T-cell (primary cell): ENCODE measurements at regions not wholly inside any gene's neighbourhood (a gene's known extent, or its start where the extent isn't known, plus 50 kb on each side); places are given as distances from the start of the nearest gene placed in this dataset.
"Not testable (repeated sequence)": the region's sequence is repeated elsewhere in the genome, so short reads cannot be mapped to it uniquely, and the experiment has no call there.

Experiments used
- ATAC-seq, 4 experiments: fragments of 200-7000 bp in 3 of 4; fragments of 150-1000 bp in 1 of 4; cut with Tn5 transposase; replicated peaks in 1 of 4; 1 replicate in 3 of 4; 2 replicates in 1 of 4; pipeline ENCODE4 v1.10.0; 2021; ENCODE audit warnings: moderate library complexity in 3 of 4, mild to moderate bottlenecking in 2 of 4, moderate number of reproducible peaks in 1 of 4
- CTCF ChIA-PET, 2 donors: fragments of 300-600 bp; sonication (Branson Sonifier 250); formaldehyde crosslinking; loops; one replicate each; lab custom pipeline; 2022; ENCODE audit warnings: antibody characterized with exemption in 2 of 2; lab: Charles Lee
- POLR2A ChIA-PET, 2 donors: fragments of 300-600 bp; sonication (Branson Sonifier 250); formaldehyde crosslinking; loops; one replicate each; lab custom pipeline; 2022; ENCODE audit warnings: antibody characterized with exemption in 2 of 2; lab: Charles Lee
- DNase-seq, 35 experiments: peaks; one replicate each; pipeline versions ENCODE4 v3.0.0 to v3.0.0-alpha.2; 2013 to 2023
- H3K27ac ChIP-seq: one replicate; pipeline ENCODE4 v1.5.1; 2013; ENCODE audit warnings: low read length
- H3K27me3 ChIP-seq, 2 experiments: replicated peaks in 1 of 2; 1 replicate in 1 of 2; 2 replicates in 1 of 2; pipeline versions ENCODE4 v1.6.1 to v1.7.0; 2013; ENCODE audit warnings: low read length in 1 of 2, mixed read lengths in 1 of 2; ENCODE audit not compliant: control insufficient read depth in 2 of 2, insufficient read depth in 2 of 2; ENCODE audit errors: extremely low read depth in 1 of 2
- H3K36me3 ChIP-seq, 2 donors: 1 replicate in 1 of 2; 2 replicates in 1 of 2; pipeline versions ENCODE4 v1.6.1 to v1.7.0; 2013; ENCODE audit warnings: low read length in 1 of 2; ENCODE audit not compliant: control insufficient read depth in 2 of 2, insufficient read depth in 1 of 2; ENCODE audit errors: extremely low read depth in 1 of 2
- H3K4me1 ChIP-seq, 2 experiments: 1 replicate in 1 of 2; 2 replicates in 1 of 2; pipeline versions ENCODE4 v1.6.1 to v1.7.0; 2013; ENCODE audit warnings: low read length in 2 of 2, mixed read lengths in 1 of 2; ENCODE audit not compliant: insufficient read depth in 2 of 2, control insufficient read depth in 1 of 2; ENCODE audit errors: extremely low read depth in 1 of 2
- H3K4me3 ChIP-seq, 2 donors: 1 replicate in 1 of 2; 2 replicates in 1 of 2; pipeline versions ENCODE4 v1.5.1 to v1.7.0; 2013; ENCODE audit warnings: mild to moderate bottlenecking in 2 of 2, low read length in 1 of 2, moderate library complexity in 1 of 2; ENCODE audit not compliant: control insufficient read depth in 1 of 2; ENCODE audit errors: extremely low read depth in 1 of 2
- H3K9me3 ChIP-seq: 2 replicates; pipeline ENCODE4 v1.7.0; 2013
- H3K27ac Mint-ChIP-seq, 2 donors: one replicate each; pipeline ENCODE4 v1.8.0; 2020 to 2021; ENCODE audit warnings: mild to moderate bottlenecking in 2 of 2, mixed read lengths in 2 of 2
- H3K27me3 Mint-ChIP-seq, 2 donors: one replicate each; pipeline ENCODE4 v1.8.0; 2021 to 2022; ENCODE audit warnings: mixed read lengths in 2 of 2
- H3K36me3 Mint-ChIP-seq: one replicate; pipeline ENCODE4 v1.8.0; 2021; ENCODE audit warnings: mixed read lengths
- H3K4me1 Mint-ChIP-seq, 3 donors: one replicate each; pipeline ENCODE4 v1.8.0; 2020 to 2022; ENCODE audit warnings: mixed read lengths in 3 of 3, mild to moderate bottlenecking in 1 of 3
- H3K4me3 Mint-ChIP-seq, 3 donors: one replicate each; pipeline ENCODE4 v1.8.0; 2020 to 2022; ENCODE audit warnings: mild to moderate bottlenecking in 3 of 3, mixed read lengths in 3 of 3, moderate library complexity in 3 of 3
- H3K9me3 Mint-ChIP-seq, 3 donors: one replicate each; pipeline ENCODE4 v1.8.0; 2020 to 2022; ENCODE audit warnings: mixed read lengths in 3 of 3
- WGBS: methylation state at CpG from one replicate; pipeline ENCODE4 v1.1.5; 2013; ENCODE audit warnings: missing lambda C conversion rate; ENCODE audit not compliant: insufficient coverage; 5-methylcytosine and 5-hydroxymethylcytosine counted together

DNA sequence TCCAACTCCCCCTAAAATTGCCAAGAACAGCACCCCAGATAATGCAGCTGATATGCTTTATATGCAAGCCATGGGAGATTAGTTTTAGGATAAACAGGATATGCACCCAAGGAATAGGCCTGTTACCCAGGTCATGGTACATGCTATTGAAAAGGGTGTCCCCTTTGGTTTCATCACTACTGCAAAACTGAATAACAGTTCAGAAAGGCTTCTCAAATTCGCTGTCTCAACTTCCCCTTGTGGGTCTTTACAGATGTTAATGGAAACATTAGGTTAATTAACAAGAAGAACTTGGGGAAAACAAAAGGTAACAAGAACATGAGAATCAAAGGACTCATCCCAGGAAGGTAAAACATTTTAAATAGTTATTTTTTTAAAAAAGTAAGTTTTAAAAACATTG, 318.7 kb downstream of the PRR32 start:
- ATAC-seq (no peak), DNase-seq (no peak)
- H3K36me3 Mint-ChIP-seq: no peaks in the 10 kb centered on the region
- no peaks in the 10 kb centered on the region for H3K4me1 Mint-ChIP-seq
- no peaks in the 10 kb centered on the region for H3K27me3 ChIP-seq
- POLR2A ChIA-PET: no interaction called here
- CTCF ChIA-PET: no interaction called here
- peaks cover 0 to 5% (median 0%) of the 10 kb centered on the region in 3 donors for H3K9me3 Mint-ChIP-seq
- H3K4me3 Mint-ChIP-seq: no peak overlapping the region
- no peak overlapping the region for H3K27ac ChIP-seq
- H3K27ac Mint-ChIP-seq: no peak overlapping the region
- no peaks in the 10 kb centered on the region for H3K9me3 ChIP-seq
- WGBS: no CpG with 5 or more reads among the region's 1 CpG
- H3K4me1 ChIP-seq: no peaks in the 10 kb centered on the region
- no peaks in the 10 kb centered on the region for H3K27me3 Mint-ChIP-seq
- no peak overlapping the region for H3K4me3 ChIP-seq
- no peaks in the 10 kb centered on the region for H3K36me3 ChIP-seq

DNA sequence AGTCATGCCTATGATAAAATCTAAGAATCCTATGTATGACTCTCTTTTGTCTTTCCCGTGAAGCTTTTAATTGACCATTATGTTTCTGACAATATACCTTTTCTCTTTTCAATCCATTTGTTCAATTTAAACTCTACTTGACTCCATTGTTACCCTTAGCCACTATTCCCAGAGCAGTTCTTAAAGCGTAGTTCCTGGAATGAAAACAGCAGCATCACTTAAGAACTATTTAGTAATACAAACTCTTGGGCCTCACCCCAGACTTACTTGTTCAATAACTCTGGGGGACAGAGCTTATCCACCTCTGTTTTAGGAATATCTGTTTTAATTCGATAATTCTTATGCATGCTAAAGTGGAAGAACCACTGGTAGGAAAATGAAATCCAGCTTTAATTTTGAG, 358.4 kb downstream of the PRR32 start:
- no peak for ATAC-seq
- Mint-ChIP-seq H3K36me3 (no peaks in the 10 kb centered on the region), H3K27ac (no peak overlapping the region), H3K9me3 (no peaks in the 10 kb centered on the region), H3K27me3 (no peaks in the 10 kb centered on the region), H3K4me1 (no peaks in the 10 kb centered on the region), H3K4me3 (no peak overlapping the region)
- no peaks in the 10 kb centered on the region for H3K36me3 ChIP-seq
- H3K27ac ChIP-seq: no peak overlapping the region
- H3K9me3 ChIP-seq: no peaks in the 10 kb centered on the region
- H3K27me3 ChIP-seq: no peaks in the 10 kb centered on the region
- no peaks in the 10 kb centered on the region for H3K4me1 ChIP-seq
- DNase-seq: no peak
- POLR2A ChIA-PET: no interaction called here
- no CpG with 5 or more reads among the region's 3 CpGs for WGBS
- CTCF ChIA-PET: no interaction called here
- H3K4me3 ChIP-seq: no peak overlapping the region

DNA sequence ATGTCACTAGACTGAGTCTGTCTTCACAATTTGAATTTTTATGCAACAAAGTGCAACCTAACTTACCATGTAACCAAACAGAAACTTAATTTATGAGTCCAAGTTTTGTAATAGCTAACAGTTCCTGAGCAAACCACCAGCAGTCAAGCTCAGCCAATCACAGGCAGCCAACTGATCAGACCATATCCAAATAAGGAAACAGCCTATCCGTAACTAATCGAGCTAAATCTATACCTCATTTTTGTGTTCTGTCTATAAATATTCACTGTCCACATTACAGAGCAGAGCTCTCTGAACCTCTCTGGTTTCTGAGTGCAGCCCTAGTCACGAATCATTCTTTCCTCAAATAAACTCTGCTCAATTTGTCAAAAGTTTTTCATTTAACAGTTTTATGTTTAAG, 367.6 kb downstream of the PRR32 start:
- POLR2A ChIA-PET: no interaction called here
- no peak overlapping the region for H3K4me3 ChIP-seq
- H3K36me3 ChIP-seq: no peaks in the 10 kb centered on the region
- no peaks in the 10 kb centered on the region for H3K4me1 ChIP-seq
- Mint-ChIP-seq H3K36me3 (no peaks in the 10 kb centered on the region), H3K4me1 (no peaks in the 10 kb centered on the region), H3K4me3 (no peak overlapping the region), H3K27ac (no peak overlapping the region), H3K27me3 (peaks cover 0 to 4% of the 10 kb centered on the region in 2 donors), H3K9me3 (peaks cover 0 to 3% (median 2%) of the 10 kb centered on the region in 3 donors)
- CTCF ChIA-PET: no interaction called here
- H3K27me3 ChIP-seq: no peaks in the 10 kb centered on the region
- ATAC-seq: no peak
- WGBS: 80% methylated on average over 2 of the region's 3 CpGs
- no peaks in the 10 kb centered on the region for H3K9me3 ChIP-seq
- no peak overlapping the region for H3K27ac ChIP-seq
- DNase-seq: no peak

DNA sequence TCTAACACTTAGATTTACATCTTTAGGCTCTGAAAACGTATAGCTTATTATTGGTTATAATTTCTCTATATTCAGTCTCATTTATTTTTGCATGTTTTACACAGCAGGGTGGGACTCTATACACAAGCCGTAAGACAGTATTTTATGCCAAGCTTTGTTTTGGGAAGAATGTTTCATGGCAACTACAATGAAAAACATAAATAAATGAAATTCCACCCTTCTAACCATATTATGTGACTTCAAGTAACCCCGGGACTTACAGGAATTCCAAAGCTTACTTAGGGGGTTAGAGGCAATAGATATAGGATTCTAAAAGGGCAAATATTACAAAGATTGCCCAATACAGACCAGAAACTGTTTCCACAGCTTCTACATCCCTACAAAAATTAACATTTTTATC, 370.9 kb downstream of the PRR32 start:
- Mint-ChIP-seq H3K4me3 (no peak overlapping the region), H3K27me3 (peaks cover 0 to 4% of the 10 kb centered on the region in 2 donors), H3K36me3 (no peaks in the 10 kb centered on the region), H3K27ac (no peak overlapping the region), H3K9me3 (peaks cover 0 to 3% (median 2%) of the 10 kb centered on the region in 3 donors), H3K4me1 (no peaks in the 10 kb centered on the region)
- ATAC-seq (no peak), DNase-seq (no peak)
- no peaks in the 10 kb centered on the region for H3K9me3 ChIP-seq
- H3K4me3 ChIP-seq: no peak overlapping the region
- H3K27me3 ChIP-seq: no peaks in the 10 kb centered on the region
- ChIA-PET POLR2A (no interaction called here), CTCF (no interaction called here)
- H3K27ac ChIP-seq: no peak overlapping the region
- no peaks in the 10 kb centered on the region for H3K4me1 ChIP-seq
- no CpG with 5 or more reads among the region's 3 CpGs for WGBS
- no peaks in the 10 kb centered on the region for H3K36me3 ChIP-seq

DNA sequence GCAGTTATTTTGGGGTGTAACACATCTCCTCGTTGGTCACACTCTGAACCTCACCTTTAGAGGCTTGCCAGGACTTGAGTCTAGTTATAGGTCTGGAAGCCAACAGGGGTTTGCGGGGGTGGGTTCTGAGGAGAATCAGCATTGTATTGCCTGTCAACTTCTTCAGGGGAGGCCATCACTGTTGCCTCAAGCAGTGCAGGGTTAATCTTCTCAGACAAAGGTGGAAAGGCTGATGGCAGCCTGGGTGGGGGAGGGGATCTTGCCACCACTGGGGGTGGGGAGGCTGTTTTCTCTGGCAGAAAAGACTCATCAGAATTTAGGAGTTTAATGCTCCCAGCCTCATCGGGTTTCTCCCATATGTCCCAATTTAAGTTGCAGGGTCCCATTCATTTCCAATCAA, 387.8 kb downstream of the PRR32 start:
- Histone ChIP-seq H3K4me1 (no peaks in the 10 kb centered on the region), H3K27ac (no peak overlapping the region), H3K36me3 (no peaks in the 10 kb centered on the region), H3K9me3 (no peaks in the 10 kb centered on the region), H3K4me3 (no peak overlapping the region), H3K27me3 (no peaks in the 10 kb centered on the region)
- 100% methylated on average over 1 of the region's 3 CpGs for WGBS
- H3K4me1 Mint-ChIP-seq: no peaks in the 10 kb centered on the region
- CTCF ChIA-PET: no interaction called here
- POLR2A ChIA-PET: no interaction called here
- no peaks in the 10 kb centered on the region for H3K36me3 Mint-ChIP-seq
- H3K27ac Mint-ChIP-seq: no peak overlapping the region
- H3K9me3 Mint-ChIP-seq: no peaks in the 10 kb centered on the region
- H3K4me3 Mint-ChIP-seq: no peak overlapping the region
- ATAC-seq (no peak), DNase-seq (no peak)
- no peaks in the 10 kb centered on the region for H3K27me3 Mint-ChIP-seq

DNA sequence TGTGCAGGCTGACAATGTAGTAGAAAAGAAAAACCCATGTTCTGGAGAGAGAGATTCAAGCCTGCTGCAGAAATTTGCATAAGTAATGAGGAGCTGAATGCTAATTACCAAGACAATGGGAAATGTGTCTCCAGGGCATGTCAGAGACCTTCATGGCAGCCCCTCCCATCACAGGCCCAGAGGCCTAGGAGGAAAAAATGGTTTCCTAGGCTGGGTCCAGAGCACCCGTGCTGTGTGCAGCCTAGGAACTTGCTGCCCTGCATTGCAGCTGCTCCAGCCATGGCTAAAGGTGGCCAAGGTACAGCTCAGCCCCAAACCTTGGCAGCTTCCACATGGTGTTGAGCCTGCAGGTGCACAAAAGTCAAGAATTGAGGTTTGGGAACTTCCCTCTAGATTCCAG, 402.3 kb downstream of the PRR32 start:
- H3K9me3 Mint-ChIP-seq: peaks cover 7 to 12% (median 8%) of the 10 kb centered on the region in 3 donors
- H3K9me3 ChIP-seq, H3K36me3 Mint-ChIP-seq, H3K4me1 ChIP-seq, H3K4me3 ChIP-seq, H3K27ac ChIP-seq, H3K36me3 ChIP-seq, CTCF ChIA-PET, H3K4me3 Mint-ChIP-seq, H3K27ac Mint-ChIP-seq, H3K27me3 ChIP-seq, H3K4me1 Mint-ChIP-seq, DNase-seq, POLR2A ChIA-PET, ATAC-seq, H3K27me3 Mint-ChIP-seq: not testable (repeated sequence)
- no CpG with 5 or more reads among the region's 1 CpG for WGBS

DNA sequence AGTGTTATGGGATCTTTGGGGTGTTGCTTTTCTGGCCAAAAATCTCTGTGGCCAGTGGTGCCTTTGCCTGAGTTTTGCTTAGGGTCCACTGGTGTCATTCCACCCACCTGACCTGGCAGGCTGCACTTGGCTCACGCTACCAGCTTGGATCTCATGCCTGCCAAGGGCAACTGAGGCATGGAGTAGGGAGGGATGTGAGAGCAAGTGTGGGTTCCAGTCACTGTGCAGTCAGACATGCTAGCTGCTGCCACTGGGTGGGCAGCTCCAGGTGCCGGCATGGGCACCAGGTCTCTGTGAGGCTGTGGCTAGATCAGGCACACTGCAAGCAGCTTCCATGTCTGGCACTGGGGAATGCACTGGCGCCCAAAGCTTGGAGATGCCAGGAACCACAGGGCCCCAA, 424.1 kb downstream of the PRR32 start:
- H3K4me1 Mint-ChIP-seq: no peaks in the 10 kb centered on the region
- no peaks in the 10 kb centered on the region for H3K36me3 Mint-ChIP-seq
- Histone ChIP-seq H3K27me3 (no peaks in the 10 kb centered on the region), H3K4me1 (no peaks in the 10 kb centered on the region), H3K4me3 (no peak overlapping the region), H3K9me3 (no peaks in the 10 kb centered on the region), H3K27ac (no peak overlapping the region), H3K36me3 (no peaks in the 10 kb centered on the region)
- no peaks in the 10 kb centered on the region for H3K9me3 Mint-ChIP-seq
- CTCF ChIA-PET: no interaction called here
- H3K4me3 Mint-ChIP-seq: no peak overlapping the region
- POLR2A ChIA-PET: no interaction called here
- H3K27ac Mint-ChIP-seq: no peak overlapping the region
- DNase-seq (no peak), ATAC-seq (no peak)
- H3K27me3 Mint-ChIP-seq: no peaks in the 10 kb centered on the region
- WGBS: 93% methylated on average over 2 of the region's 3 CpGs
